ENCODE measurements at regions not wholly inside any gene's neighbourhood (a gene's known extent, or its start where the extent isn't known, plus 50 kb on each side); places are given as distances from the start of the nearest gene placed in this dataset.
"Not testable (repeated sequence)": the region's sequence is repeated elsewhere in the genome, so short reads cannot be mapped to it uniquely, and the experiment has no call there.

- no peak for DNase-seq
Measured at GRCh38 chr14:104390221-104390931, 189.2 kb upstream of the C14orf180 start.

- DNase-seq: no peak
Measured at GRCh38 chr14:104390941-104391901, 188.3 kb upstream of the C14orf180 start.

GRCh38 chr14:104392001-104392395 lies 187.6 kb upstream of the C14orf180 start:
- DNase-seq: no peak

GRCh38 chr14:104392396-104393198 lies 187.0 kb upstream of the C14orf180 start:
- no peak for DNase-seq

- DNase-seq: no peak
Measured at GRCh38 chr14:104393199-104393897, 186.2 kb upstream of the C14orf180 start.

- DNase-seq: peak; percentile 1
Measured at GRCh38 chr14:104393898-104394381, 185.6 kb upstream of the C14orf180 start.

GRCh38 chr14:104394409-104394851 lies 185.1 kb upstream of the C14orf180 start:
- DNase-seq: no peak

- DNase-seq: no peak
Measured at GRCh38 chr14:104395276-104395675, 184.3 kb upstream of the C14orf180 start.

- DNase-seq: no peak
Measured at GRCh38 chr14:104395941-104396681, 183.5 kb upstream of the C14orf180 start.

GRCh38 chr14:104396682-104397470 lies 182.7 kb upstream of the C14orf180 start:
- DNase-seq: no peak

GRCh38 chr14:104397956-104398355 lies 181.6 kb upstream of the C14orf180 start:
- DNase-seq: no peak

- DNase-seq: no peak
Measured at GRCh38 chr14:104398656-104399055, 180.9 kb upstream of the C14orf180 start.

GRCh38 chr14:104399432-104400155 lies 180.0 kb upstream of the C14orf180 start:
- no peak for DNase-seq

GRCh38 chr14:104400355-104400754 lies 179.2 kb upstream of the C14orf180 start:
- no peak for DNase-seq

GRCh38 chr14:104401785-104402184 lies 177.8 kb upstream of the C14orf180 start:
- DNase-seq: no peak

- DNase-seq: not testable (repeated sequence)
Measured at GRCh38 chr14:104402303-104402702, 177.3 kb upstream of the C14orf180 start.

GRCh38 chr14:104403421-104404220 lies 175.9 kb upstream of the C14orf180 start:
- DNase-seq: no peak

- DNase-seq: no peak
Measured at GRCh38 chr14:104404922-104405321, 174.6 kb upstream of the C14orf180 start.
